AG04450 (cell line): ENCODE measurements at regions not wholly inside any gene's neighbourhood (a gene's known extent, or its start where the extent isn't known, plus 50 kb on each side); places are given as distances from the start of the nearest gene placed in this dataset.

Experiments
- CTCF ChIA-PET: fragments of 300-600, 350-600 bp; formaldehyde crosslinking; extraction: SDS; loops from one replicate; lab custom pipeline; 2022; ENCODE audit warnings: antibody characterized with exemption, inconsistent platforms; lab: Charles Lee
- POLR2A ChIA-PET: fragments of 350-600 bp; formaldehyde crosslinking; extraction: SDS; loops from one replicate; lab custom pipeline; 2021; ENCODE audit warnings: antibody characterized with exemption, inconsistent platforms; lab: Yijun Ruan, JAX
- DNase-seq: peaks from one replicate; pipeline ENCODE4 v3.0.0-alpha.2; 2011; ENCODE audit warnings: low read depth, low spot score
- H3K27ac ChIP-seq: one replicate; pipeline ENCODE4 v1.5.1; 2012; ENCODE audit warnings: low read depth, low read length, control low read depth
- H3K27me3 ChIP-seq: one replicate; pipeline ENCODE4 v1.6.0; 2012; ENCODE audit warnings: low read length; ENCODE audit not compliant: control insufficient read depth, insufficient read depth
- H3K4me3 ChIP-seq: 2 replicates; pipeline ENCODE4 v1.5.1; 2011; ENCODE audit warnings: mild to moderate bottlenecking, low read depth, low read length, control low read depth
- H3K9me3 ChIP-seq: 2 replicates; pipeline ENCODE4 v1.5.1; 2012; ENCODE audit warnings: low read length; ENCODE audit not compliant: control insufficient read depth, insufficient read depth
- TF ChIP-seq, protein P1 (sequence below): IDR thresholded peaks from 2 replicates; pipeline ENCODE4 v1.5.1; 2011; ENCODE audit warnings: low read depth, low read length, control low read depth, inconsistent platforms

GRCh38 chr11:105489446-105489845 lies 120.4 kb upstream of the GRIA4 start:
- H3K27me3 ChIP-seq: no peaks in the 10 kb centered on the region
- ChIA-PET POLR2A (no interaction called here), CTCF (no interaction called here)
- TF ChIP-seq, protein P1, sequence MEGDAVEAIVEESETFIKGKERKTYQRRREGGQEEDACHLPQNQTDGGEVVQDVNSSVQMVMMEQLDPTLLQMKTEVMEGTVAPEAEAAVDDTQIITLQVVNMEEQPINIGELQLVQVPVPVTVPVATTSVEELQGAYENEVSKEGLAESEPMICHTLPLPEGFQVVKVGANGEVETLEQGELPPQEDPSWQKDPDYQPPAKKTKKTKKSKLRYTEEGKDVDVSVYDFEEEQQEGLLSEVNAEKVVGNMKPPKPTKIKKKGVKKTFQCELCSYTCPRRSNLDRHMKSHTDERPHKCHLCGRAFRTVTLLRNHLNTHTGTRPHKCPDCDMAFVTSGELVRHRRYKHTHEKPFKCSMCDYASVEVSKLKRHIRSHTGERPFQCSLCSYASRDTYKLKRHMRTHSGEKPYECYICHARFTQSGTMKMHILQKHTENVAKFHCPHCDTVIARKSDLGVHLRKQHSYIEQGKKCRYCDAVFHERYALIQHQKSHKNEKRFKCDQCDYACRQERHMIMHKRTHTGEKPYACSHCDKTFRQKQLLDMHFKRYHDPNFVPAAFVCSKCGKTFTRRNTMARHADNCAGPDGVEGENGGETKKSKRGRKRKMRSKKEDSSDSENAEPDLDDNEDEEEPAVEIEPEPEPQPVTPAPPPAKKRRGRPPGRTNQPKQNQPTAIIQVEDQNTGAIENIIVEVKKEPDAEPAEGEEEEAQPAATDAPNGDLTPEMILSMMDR: no peak
- H3K9me3 ChIP-seq: no peaks in the 10 kb centered on the region
- no peak overlapping the region for H3K27ac ChIP-seq
- no peak overlapping the region for H3K4me3 ChIP-seq
- no peak for DNase-seq

- DNase-seq: no peak
- H3K9me3 ChIP-seq: no peaks in the 10 kb centered on the region
- CTCF ChIA-PET: interaction anchor here (1.0 kb wide), 1 partner anchor 376 kb away, joined by 3 read pairs; no protein-coding TSS in a partner anchor
- no peak overlapping the region for H3K27ac ChIP-seq
- H3K27me3 ChIP-seq: no peaks in the 10 kb centered on the region
- POLR2A ChIA-PET: no interaction called here
- no peak overlapping the region for H3K4me3 ChIP-seq
- TF ChIP-seq, protein P1: no peak
These were observed 122.9 kb upstream of the GRIA4 start for GRCh38 chr11:105486929-105487328.

- no peak overlapping the region for H3K27ac ChIP-seq
- CTCF ChIA-PET: no interaction called here
These were observed 139.9 kb upstream of the GRIA4 start for GRCh38 chr11:105469931-105470330.

GRCh38 chr11:105468154-105468553 lies 141.7 kb upstream of the GRIA4 start:
- Histone ChIP-seq H3K27ac (no peak overlapping the region), H3K27me3 (no peaks in the 10 kb centered on the region), H3K4me3 (no peak overlapping the region), H3K9me3 (no peaks in the 10 kb centered on the region)
- TF ChIP-seq, protein P1: no peak
- ChIA-PET POLR2A (no interaction called here), CTCF (no interaction called here)
- DNase-seq: no peak

More at GRCh38 chr11:105469931-105470330, 139.9 kb upstream of the GRIA4 start:
- TF ChIP-seq, protein P1: no peak
- DNase-seq: no peak
- H3K9me3 ChIP-seq: no peaks in the 10 kb centered on the region
- POLR2A ChIA-PET: no interaction called here
- no peak overlapping the region for H3K4me3 ChIP-seq
- no peaks in the 10 kb centered on the region for H3K27me3 ChIP-seq

DNA sequence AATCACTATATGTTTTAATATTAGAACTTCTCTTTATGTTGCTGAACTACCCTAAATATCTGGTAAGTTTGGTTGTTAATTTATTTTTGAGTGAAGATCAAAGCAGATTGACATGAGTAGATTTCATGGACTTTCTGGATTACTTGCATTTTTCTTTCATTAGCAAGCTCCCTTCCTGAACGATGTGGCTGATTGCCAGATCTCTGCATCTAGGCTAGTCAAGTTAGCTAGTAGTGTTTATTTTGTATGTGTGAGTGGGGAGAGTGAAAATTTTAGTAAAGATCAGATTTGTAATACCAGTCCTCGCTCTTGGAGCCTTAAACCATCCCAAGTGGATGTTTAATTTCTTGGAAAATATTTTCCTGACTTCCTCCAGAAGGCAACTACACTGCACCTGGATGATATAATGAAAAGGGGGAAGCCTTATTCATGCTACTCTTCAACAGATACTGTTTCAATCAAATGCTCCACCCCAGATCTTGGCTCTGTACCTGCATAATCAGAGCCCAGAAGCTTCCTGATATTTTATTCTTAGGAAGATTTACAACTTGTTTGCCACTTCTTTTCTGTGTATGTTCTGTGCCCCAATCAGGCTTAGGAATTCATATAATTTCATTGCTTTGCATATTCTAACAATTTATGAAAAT lies 143.2 kb upstream of the GRIA4 start:
- ChIA-PET CTCF (no interaction called here), POLR2A (no interaction called here)
- no peaks in the 10 kb centered on the region for H3K27me3 ChIP-seq
- no peak overlapping the region for H3K4me3 ChIP-seq
- H3K27ac ChIP-seq: no peak overlapping the region
- TF ChIP-seq, protein P1: no peak
- DNase-seq: peak; percentile 16
- no peaks in the 10 kb centered on the region for H3K9me3 ChIP-seq
